Hypothalamus (tissue), 51 donors: ENCODE measurements at regions not wholly inside any gene's neighbourhood (a gene's known extent, or its start where the extent isn't known, plus 50 kb on each side); places are given as distances from the start of the nearest gene placed in this dataset.
"Not testable (repeated sequence)": the region's sequence is repeated elsewhere in the genome, so short reads cannot be mapped to it uniquely, and the experiment has no call there.

Experiments used
- DNase-seq, 51 donors: peaks; one replicate each; lab custom pipeline; 2025; lab: John Stamatoyannopoulos, UW

- DNase-seq = no peak
Observed at GRCh38 chr11:90309693-90310092, 86.8 kb upstream of the CHORDC1 start.

- no peak for DNase-seq
Observed at GRCh38 chr11:90294526-90294925, 71.7 kb upstream of the CHORDC1 start.

DNA sequence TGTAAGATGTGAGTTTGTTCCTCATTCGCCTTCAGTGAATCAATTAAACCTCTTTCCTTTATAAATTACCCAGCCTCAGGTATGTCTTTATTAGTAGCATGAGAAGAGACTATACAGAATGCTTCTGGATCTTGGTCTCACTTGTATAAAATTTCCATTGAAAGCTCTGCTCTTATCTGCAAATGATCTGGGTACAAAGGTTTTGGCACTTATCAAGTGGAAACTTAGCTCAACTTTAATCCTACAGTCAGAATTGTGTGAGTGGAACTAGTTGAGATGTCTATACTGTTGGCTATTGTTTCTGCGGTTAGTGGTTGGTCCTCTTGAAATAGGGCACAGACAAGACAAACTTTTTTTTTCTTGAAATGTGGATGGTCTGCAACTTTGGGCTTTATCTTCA, 71.2 kb upstream of the CHORDC1 start:
- DNase-seq = no peak

GRCh38 chr11:90288212-90288821, 65.5 kb upstream of the CHORDC1 start:
- DNase-seq = no peak

DNA sequence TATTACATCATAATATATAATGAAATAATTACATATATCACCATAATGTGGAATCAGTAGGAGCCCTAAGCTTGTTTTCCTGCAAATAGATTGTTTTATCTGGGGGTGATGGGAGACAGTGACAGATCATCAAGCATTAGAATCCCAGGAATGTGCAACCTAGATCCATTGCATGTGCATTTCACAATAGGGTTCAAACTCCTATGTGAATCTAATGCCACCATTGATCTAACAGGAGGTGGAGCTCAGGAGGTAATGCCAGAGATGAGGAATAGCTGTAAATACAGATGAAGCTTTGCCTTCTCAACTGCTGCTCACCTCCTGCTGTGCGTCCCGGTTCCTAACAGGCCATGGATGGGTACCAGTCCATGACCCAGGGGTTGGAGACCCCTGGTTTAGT, 63.8 kb upstream of the CHORDC1 start:
- no peak for DNase-seq

GRCh38 chr11:90284171-90284570, 61.3 kb upstream of the CHORDC1 start:
- no peak for DNase-seq

DNA sequence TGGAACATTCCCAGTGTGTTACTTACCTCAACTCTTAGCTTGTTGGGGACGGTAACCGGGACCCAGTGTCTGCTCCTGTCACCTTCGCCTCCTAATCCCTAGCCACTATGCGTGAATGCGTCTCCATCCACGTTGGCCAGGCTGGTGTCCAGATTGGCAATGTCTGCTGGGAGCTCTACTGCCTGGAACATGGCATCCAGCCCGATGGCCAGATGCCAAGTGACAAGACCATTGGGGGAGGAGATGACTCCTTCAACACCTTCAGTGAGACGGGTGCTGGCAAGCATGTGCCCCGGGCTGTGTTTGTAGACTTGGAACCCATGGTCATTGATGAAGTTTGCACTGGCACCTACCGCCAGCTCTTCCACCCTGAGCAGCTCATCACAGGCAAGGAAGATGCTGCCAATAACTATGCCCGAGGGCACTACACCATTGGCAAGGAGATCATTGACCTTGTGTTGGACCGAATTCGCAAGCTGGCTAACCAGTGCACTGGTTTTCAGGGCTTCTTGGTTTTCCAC, 59.8 kb upstream of the CHORDC1 start:
- DNase-seq = not testable (repeated sequence)

- DNase-seq = no peak
Observed at GRCh38 chr11:90274362-90274761, 51.5 kb upstream of the CHORDC1 start.
